ENCODE measurements at regions not wholly inside any gene's neighbourhood (a gene's known extent, or its start where the extent isn't known, plus 50 kb on each side); places are given as distances from the start of the nearest gene placed in this dataset.
A peak's percentile ranks its signal among the peaks of the same experiment; 100 is the strongest.

DNA sequence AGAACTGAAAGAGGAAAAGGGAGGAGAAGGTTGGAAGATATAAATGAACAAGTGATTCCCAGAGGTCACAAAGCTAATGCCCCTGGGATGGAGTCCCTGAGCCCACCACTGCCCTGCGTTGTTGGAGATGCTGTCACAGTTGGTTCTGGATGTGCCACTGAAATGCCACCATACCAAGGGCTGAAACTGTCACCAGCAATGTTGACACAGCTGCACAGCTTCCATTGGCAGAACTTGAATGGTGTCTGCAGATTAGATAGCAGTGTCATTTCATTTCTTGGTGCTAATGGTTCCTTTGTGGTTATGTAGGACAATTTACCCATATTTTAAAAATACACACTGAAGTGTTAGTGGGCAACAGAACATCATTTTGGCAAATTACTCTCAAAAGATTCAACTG lies 120.7 kb downstream of the TBXT start:
- no peak for DNase-seq

- no peak for DNase-seq
These were observed 121.4 kb downstream of the TBXT start for GRCh38 chr6:166046226-166046625.

GRCh38 chr6:166045860-166046200 lies 121.8 kb downstream of the TBXT start:
- no peak for DNase-seq

DNA sequence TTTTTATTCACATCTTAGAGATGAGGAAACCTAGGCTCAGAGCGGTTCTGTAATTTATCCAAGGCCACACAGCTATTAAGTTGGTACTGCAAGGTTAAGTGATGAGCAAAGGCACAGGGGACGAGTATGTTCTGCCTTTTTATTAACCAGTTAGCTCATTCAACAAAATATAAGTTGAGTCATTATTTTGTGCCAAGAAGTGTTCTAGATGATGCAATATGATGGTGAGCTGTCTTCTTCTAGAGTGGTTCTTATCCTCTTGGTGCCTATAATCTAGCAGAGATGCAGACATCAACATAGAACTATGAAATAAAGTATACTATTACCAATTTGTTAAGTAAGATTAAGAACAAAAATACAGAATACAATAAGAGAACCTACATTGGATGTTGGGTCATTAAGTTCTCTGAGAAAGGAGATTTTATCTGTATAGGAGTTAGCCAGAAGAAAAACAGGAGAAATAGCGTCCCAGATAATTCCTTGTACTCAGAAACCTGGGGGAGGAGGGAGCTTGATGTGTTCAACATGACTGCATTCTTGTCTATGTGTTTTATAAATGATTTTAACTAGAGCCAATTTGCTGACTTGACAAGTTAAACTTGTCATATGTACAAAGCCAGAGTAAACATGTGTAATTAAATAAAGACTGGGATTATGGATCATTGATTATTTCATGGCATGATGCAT lies 122.3 kb downstream of the TBXT start:
- DNase-seq, result no peak

DNA sequence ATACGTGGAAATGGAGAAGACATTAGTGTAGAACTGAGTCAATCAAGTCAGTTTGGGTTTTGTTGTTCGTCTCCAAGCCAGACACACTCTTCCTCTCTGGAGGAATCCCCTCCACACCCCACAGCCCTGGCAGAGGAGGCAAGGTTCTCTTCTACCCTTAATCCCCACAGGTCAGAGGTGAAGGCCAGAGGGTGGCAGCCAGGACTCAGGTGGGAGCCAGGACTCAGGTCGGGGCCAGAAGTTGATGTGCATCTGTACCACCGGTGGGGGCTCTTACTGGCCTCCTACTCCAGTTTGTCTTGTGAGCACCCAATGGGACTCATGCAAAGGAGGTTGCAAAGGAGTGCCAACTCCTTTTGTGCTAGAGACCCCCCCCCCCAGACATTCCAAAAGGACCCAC lies 126.4 kb downstream of the TBXT start:
- DNase-seq, result no peak

DNA sequence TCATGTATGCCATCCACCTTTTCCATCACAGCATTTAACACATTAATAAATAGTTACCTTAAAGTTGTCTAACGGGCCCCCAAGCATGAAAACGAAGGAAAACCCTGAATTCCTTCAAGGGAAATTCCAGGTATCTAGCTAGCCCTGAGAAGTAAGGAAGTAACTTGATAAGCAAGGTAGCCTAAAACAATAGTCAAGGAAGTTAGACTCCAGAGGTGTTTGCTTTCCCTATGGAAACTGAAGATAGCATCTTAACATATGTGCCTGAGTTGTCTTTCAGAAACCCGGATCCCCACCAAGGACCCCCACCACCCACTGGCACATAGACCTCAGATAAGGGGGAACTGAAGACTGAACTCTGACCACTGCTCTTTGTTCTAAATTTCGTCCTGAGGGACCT lies 127.4 kb downstream of the TBXT start:
- DNase-seq, result no peak

DNA sequence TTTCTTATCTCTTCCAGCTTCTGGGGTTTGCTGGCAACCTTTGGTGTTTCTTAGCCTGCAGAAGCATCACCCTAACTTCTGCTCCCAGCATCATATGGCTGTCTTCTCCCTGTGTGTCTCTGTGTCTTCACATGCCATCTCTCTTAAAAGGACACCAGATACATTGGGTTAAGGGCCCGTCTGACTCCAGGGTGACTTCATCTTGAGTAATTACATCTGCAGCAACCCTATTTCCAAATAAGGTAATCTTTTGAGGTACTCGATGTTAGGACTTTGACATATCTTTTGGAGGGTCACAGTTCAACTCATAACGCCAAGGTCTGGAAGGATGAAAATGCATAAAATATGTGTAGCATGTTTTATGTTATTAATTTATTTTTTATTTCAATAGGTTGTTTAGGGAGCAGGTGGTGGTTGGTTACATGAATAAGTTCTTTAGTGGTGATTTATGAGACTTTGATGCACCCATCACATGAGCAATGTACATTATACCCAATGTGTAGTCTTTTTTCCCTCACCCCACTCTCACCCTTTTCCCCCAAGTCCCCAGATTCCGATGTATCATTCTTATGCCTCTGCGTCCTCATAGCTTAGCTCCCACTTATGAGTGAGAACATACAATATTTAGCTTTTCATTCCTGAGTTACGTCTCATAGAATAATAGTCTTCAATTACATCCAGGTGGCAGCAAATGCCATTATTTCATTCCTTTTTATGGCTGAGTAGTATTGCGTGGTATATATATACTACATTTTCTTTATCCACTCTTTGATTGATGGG lies 131.1 kb downstream of the TBXT start:
- DNase-seq, result no peak

GRCh38 chr6:166032366-166033200 lies 135.1 kb downstream of the TBXT start:
- no peak for DNase-seq

DNA sequence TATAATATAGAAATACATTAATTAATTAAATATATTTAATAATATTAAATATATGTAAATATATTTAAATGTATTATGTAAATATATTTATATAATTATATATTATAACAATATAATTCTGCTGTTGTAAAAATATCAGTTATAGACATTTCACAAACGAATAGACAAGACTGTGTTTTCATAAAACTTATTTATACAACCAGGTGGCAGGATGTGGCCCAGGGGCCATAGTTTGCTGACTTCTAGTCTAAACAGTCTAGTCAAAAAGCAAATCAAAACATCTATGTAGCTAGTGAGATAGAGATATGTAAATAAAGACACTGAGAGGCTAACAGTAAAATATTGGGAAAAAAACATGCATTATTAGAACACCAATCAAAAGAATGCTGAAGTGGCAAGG lies 136.4 kb downstream of the TBXT start:
- no peak for DNase-seq

GRCh38 chr6:166029506-166029905 lies 138.1 kb downstream of the TBXT start:
- no peak for DNase-seq

DNA sequence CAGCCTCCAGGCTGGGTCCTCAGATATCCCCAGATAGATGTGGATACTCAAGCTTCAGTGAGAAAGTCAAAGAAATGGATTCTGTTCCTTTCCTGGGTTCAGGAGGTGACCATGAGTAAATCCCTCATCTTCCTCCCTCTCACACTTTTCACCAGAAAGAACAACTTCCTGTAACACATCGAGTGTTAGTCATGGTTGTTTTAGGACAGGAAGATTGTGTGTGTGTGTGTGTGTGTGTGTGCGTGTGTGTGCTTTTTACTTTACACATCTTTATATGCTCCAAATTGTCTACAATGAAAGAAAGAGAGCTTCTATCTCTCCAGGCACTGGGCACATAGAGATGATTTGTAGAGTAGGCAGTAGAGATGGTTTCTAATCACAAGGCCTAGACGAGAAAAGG lies 139.9 kb downstream of the TBXT start:
- DNase-seq, result no peak

DNA sequence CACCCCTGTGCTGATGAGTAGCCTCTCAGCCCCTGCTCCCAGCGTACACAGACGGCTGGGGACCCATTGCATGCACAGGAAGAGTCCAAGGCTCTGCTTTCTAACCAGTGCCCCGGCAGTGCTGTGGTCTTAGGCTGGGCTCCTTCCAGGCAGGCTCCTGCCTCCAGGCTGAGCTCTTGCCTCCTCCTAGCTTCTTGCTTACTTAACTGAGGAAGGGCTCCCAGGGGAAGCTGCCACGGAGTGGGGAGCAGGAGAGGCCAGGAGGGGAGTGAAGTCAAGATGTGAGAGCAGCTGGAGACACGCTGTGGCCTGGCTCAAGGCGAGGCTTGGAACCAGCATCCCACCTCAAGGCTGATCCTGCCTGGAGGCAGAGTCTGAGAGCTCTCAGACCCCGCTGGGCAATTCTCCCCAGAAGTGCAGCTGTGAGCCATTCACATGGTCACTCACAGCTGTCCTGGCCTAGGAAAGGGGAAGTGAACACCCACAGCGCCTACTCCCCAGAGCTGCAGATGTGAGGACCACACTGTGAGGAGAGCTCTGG lies 141.0 kb downstream of the TBXT start:
- no peak for DNase-seq

DNA sequence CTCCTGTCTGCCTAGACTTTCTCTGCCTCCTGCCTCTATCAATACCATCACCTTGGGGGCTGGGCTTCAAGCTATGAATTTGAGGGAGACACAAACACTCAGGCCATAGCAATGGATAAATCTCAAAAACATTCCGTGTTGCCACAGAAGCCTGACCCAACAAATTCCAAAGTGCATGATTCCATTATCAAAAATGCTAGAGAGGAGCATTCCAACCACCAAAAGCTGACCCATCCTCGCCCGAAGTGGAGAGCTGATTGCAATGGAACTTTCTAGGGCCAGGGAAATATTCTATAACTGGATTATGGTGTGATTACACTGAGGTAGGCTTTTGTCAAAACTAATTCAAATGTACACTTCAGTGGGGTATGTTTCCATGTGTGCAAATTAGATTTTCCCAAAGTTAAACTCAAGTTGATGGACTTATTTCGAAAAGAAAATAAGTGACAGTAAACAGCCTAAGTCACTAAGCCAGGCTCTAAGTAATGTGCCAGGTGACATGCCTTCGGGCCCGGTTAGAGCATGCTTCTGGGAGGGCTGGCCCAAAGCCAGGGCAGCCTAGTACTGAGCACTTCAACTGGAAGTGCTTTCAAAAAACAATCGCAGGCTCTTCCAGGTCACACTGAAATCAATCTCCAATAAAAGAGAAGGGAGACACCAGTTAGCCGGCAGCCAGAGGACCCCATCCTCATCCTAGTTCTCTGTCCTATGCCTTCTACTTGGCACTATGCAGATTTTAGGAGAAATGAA lies 142.3 kb downstream of the TBXT start:
- no peak for DNase-seq

- DNase-seq, result no peak
These were observed 143.4 kb downstream of the TBXT start for GRCh38 chr6:166024252-166024651.

DNA sequence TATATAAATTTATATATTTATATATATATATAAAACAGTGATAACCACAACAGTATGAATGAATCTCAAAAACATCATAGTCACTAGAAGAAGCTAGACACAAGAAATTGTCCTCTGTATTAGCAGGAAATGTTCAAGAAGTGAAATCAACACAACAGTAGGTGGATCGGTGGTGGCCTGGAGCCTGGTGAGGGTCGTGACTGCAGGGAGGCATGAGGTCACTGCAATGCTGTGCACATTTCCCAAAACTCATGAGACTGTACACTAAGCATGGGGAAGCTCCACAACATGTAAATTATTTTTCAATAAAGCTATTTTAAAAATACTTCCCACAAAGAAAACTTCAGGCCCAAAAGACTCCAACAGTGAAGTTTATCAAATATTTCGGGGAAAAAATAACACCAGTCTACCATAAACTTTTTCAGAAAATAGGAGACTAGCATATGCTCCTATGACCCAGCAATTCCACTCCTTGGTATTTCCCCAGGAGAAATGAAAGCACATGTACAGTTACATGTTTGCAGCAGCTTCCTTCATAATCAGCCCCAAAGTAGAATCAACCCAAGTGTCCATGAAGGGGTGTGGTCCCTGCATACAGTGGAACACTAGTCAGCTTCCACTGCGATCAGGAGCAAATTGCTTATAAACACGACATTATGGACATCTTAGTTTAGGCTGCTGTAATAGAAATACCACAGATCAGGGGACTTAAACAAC lies 144.2 kb downstream of the TBXT start:
- DNase-seq, result no peak

DNA sequence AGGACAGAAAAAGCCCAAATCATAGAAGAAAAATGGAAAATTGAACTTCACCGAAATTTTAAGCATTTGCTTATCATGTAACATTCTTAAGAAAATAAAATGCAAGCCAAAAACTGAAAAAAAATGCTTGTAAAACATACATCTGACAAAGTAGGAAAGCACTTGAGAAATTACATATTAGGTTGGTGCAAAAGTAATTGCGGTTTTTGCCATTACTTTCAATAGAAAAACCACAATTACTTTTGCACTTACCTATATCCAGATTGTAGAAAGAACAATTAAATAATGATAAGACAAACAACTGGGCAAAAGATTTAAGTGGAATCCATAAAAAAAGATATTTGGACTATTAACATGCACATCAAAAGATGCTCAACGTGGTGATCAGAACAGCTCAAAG lies 146.2 kb downstream of the TBXT start:
- DNase-seq, result no peak

DNA sequence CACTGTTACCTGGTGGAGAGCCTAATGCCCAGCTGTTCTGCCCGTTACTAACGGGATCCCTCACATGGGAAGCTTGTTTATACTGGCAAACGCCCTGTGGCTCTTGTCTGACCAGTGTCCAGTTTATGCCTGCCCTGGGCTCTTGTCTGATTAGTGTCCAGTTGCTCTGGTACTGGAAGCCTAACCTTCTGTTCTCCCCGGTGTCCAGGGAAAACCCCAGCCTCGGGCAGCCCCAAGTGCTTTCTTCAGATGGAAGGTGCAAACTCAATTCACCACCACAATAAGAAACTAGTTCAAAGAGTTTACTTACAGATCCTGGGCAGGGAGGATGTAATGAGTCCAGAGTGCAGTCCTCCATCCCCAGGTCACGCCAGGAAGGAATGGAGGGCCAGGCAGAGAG lies 148.4 kb downstream of the TBXT start:
- no peak for DNase-seq

- DNase-seq, result no peak
These were observed 150.5 kb downstream of the TBXT start for GRCh38 chr6:166017032-166017635.

GRCh38 chr6:166014966-166015365 lies 152.7 kb downstream of the TBXT start:
- no peak for DNase-seq

- peak; percentile 23 for DNase-seq
These were observed 157.3 kb downstream of the TBXT start for GRCh38 chr6:166010136-166010960.

All from retina (tissue), 1 donor.